Lung (tissue), 11 donors: ENCODE measurements at regions not wholly inside any gene's neighbourhood (a gene's known extent, or its start where the extent isn't known, plus 50 kb on each side); places are given as distances from the start of the nearest gene placed in this dataset.

ENCODE experiments used
- ATAC-seq: fragments of 200-7000 bp; cut with Tn5 transposase; one replicate; pipeline ENCODE4 v1.9.1; 2020; ENCODE audit warnings: moderate number of reproducible peaks; ENCODE audit not compliant: insufficient read depth, low FRiP score
- DNase-seq, 3 donors: peaks; one replicate each; pipeline ENCODE4 v3.0.0-alpha.2; 2013 to 2017
- H3K27ac ChIP-seq, 2 donors: one replicate each; pipeline ENCODE4 v1.5.1; 2013; ENCODE audit warnings: mild to moderate bottlenecking in 2 of 2, moderate library complexity in 2 of 2, control low read depth in 1 of 2, inconsistent platforms in 1 of 2, low read depth in 1 of 2, low read length in 1 of 2
- H3K27me3 ChIP-seq, 3 donors: one replicate each; pipeline ENCODE4 v1.5.1; 2013; ENCODE audit warnings: low read length in 2 of 3; ENCODE audit not compliant: control insufficient read depth in 3 of 3, insufficient read depth in 3 of 3
- H3K36me3 ChIP-seq, 4 donors: one replicate each; pipeline ENCODE4 v1.5.1; 2013; ENCODE audit warnings: low read length in 4 of 4, mild to moderate bottlenecking in 1 of 4, moderate library complexity in 1 of 4; ENCODE audit not compliant: control insufficient read depth in 4 of 4, insufficient read depth in 4 of 4
- H3K4me1 ChIP-seq, 5 donors: one replicate each; pipeline ENCODE4 v1.5.1; 2013; ENCODE audit warnings: low read length in 5 of 5, mild to moderate bottlenecking in 2 of 5, moderate library complexity in 1 of 5; ENCODE audit not compliant: control insufficient read depth in 5 of 5, insufficient read depth in 5 of 5
- H3K4me3 ChIP-seq: one replicate; pipeline ENCODE4 v1.5.1; 2013; ENCODE audit warnings: mild to moderate bottlenecking, control low read depth, moderate library complexity
- H3K9ac ChIP-seq, 2 donors: one replicate each; pipeline ENCODE4 v1.5.1; 2013; ENCODE audit warnings: low read length in 2 of 2, control low read depth in 1 of 2; ENCODE audit not compliant: insufficient read depth in 1 of 2
- H3K9me3 ChIP-seq, 4 donors: one replicate each; pipeline ENCODE4 v1.5.1; 2013; ENCODE audit warnings: low read length in 3 of 4, mild to moderate bottlenecking in 1 of 4, moderate library complexity in 1 of 4; ENCODE audit not compliant: control insufficient read depth in 4 of 4, insufficient read depth in 3 of 4
- CTCF ChIP-seq: IDR thresholded peaks from 2 replicates; pipeline ENCODE4 v1.5.1; 2012; ENCODE audit warnings: mild to moderate bottlenecking; ENCODE audit errors: control extremely low read depth, extremely low read depth
- WGBS, 2 donors: extraction: QIAGEN DNeasy Blood & Tissue Kit; methylation state at CpG; one replicate each; pipeline ENCODE4 v1.1.7; 2013; 5-methylcytosine and 5-hydroxymethylcytosine counted together
- donor health status: control.
- donor health status: control.
- donor health status: Bipolar disorder and iron deficiency.
- donor health status: healthy.
- donor health status: DM: yes; HTN: yes; CAD: no.

DNA sequence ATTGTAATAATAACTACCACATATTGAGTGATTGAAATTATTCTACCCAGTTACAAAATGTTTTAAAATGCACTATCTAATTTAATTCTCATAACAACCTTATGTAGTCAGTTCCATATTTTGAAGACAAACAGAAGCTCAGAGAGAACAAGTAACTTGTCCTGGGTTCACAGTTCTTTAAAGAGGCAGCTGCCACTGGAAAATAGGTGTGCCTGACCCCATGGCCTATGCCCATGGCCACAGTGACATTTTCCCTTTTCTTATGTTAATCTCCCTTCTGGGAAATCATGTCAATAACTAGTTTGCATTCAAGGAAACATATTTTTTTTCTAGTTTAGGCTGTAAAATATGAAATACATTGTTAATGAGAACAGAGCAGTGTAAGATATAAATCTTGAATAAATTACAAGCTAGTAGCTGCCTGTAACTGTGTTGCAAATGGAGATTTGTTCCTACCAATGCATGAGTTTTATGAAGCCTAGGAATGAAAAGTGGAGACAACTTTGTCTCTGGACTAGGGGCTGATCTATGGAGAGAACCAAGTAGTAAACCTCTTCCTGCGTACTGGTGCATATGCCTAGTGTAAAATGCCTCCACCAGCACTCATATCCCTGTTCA is 1018.0 kb downstream of the NTRK3 start:
- ATAC-seq: no peak
- no peak for TF ChIP-seq CTCF
- 71 to 87% methylated on average over 1 of the region's 1 CpG for WGBS, 2 donors

DNA sequence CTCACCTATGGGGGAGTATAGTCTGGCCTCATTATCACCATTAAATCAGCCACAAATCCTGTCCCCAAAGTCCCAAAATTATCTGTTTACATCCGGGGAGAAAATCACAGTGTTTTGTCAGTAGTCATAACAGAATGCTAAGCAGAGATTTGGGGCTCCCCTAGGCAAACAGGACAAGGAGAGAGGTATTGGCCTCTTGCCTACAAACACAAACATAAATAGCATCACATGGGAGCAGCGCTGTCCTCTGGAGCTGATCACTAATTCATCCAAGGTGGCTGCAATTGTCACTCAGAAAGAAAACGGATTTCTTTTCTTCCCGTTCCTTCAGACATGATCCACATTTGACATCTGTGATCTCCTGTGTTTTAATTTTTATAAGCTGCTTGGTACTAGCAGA is 1028.1 kb downstream of the NTRK3 start:
- Histone ChIP-seq H3K27ac (no peak overlapping the region), H3K36me3 (no peaks in the 10 kb centered on the region), H3K4me1 (no peaks in the 10 kb centered on the region), H3K27me3 (no peaks in the 10 kb centered on the region), H3K9me3 (peaks cover 0 to 1% (median 0%) of the 10 kb centered on the region in 4 donors), H3K9ac (no peak overlapping the region), H3K4me3 (no peak overlapping the region)
- DNase-seq (peak in 1 of 3 donors; percentile 8), ATAC-seq (no peak)
- WGBS, 2 donors: 58 to 69% methylated on average over 4 of the region's 4 CpGs
- TF ChIP-seq CTCF: no peak

More for the DNA sequence above, 1018.0 kb downstream of the NTRK3 start:
- Histone ChIP-seq H3K36me3 (no peaks in the 10 kb centered on the region), H3K27me3 (no peaks in the 10 kb centered on the region), H3K9me3 (peaks cover 0 to 5% (median 0%) of the 10 kb centered on the region in 4 donors), H3K27ac (no peak overlapping the region), H3K4me3 (no peak overlapping the region), H3K9ac (no peak overlapping the region), H3K4me1 (no peaks in the 10 kb centered on the region)
- DNase-seq: no peak

DNA sequence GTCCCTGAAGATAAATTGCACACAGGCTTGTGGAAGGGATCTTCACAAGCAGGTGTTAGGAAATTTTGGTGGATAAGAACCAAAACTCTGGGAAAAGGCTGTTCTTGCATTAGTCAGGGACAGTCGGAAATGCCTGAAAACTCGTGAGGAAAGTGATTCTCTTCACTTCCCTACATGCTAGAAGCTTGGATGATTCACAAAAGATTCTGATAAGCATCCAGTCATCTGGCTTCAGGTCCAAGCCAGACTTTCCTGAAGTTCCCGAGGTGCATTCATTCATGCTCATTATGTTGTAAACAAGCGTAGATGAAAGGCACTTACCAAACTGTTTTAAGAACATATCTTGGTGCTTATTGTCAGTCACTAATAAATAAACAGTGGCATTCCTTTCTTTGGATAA is 1028.7 kb downstream of the NTRK3 start:
- Histone ChIP-seq H3K9me3 (peaks cover 0 to 1% (median 0%) of the 10 kb centered on the region in 4 donors), H3K36me3 (no peaks in the 10 kb centered on the region), H3K9ac (no peak overlapping the region), H3K4me3 (no peak overlapping the region), H3K4me1 (no peaks in the 10 kb centered on the region), H3K27ac (no peak overlapping the region), H3K27me3 (no peaks in the 10 kb centered on the region)
- no peak for TF ChIP-seq CTCF
- no peak for DNase-seq
- no peak for ATAC-seq
- 48 to 61% methylated on average over 4 of the region's 4 CpGs for WGBS, 2 donors

DNA sequence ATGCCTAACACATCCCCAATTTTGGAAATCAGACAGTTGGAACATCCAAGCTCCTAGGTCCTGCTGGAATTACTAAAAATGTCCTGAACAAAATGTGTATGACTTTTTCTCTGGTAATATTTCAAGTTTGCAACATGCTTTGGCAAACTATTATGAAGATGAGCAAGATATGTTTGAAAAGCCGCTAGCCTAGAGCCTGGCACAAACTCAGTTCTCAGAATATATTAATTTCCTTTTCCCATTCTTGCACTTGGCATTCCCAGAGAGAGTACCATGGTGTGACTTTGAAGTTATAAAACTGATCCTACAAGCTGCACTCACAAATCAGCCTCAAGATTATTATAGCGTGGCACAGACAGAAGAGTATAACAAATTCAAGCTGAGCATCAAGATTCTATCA is 1031.1 kb downstream of the NTRK3 start:
- H3K4me1 ChIP-seq: no peaks in the 10 kb centered on the region
- no peak overlapping the region for H3K9ac ChIP-seq
- no peak overlapping the region for H3K4me3 ChIP-seq
- H3K9me3 ChIP-seq: peaks cover 0 to 1% (median 0%) of the 10 kb centered on the region in 4 donors
- H3K36me3 ChIP-seq: no peaks in the 10 kb centered on the region
- 84 to 87% methylated on average over 2 of the region's 2 CpGs for WGBS, 2 donors
- H3K27me3 ChIP-seq: no peaks in the 10 kb centered on the region
- no peak for TF ChIP-seq CTCF
- ATAC-seq (no peak), DNase-seq (no peak)
- H3K27ac ChIP-seq: no peak overlapping the region
